HG02588 (cell line): ENCODE measurements at regions not wholly inside any gene's neighbourhood (a gene's known extent, or its start where the extent isn't known, plus 50 kb on each side); places are given as distances from the start of the nearest gene placed in this dataset.
"Not testable (repeated sequence)": the region's sequence is repeated elsewhere in the genome, so short reads cannot be mapped to it uniquely, and the experiment has no call there.

Source experiments
- ATAC-seq: cut with Tn5 transposase; IDR thresholded peaks from one replicate; pipeline ENCODE4 v1.9.1; 2021; ENCODE audit warnings: mild to moderate bottlenecking, moderate library complexity; ENCODE audit not compliant: unreplicated experiment

DNA sequence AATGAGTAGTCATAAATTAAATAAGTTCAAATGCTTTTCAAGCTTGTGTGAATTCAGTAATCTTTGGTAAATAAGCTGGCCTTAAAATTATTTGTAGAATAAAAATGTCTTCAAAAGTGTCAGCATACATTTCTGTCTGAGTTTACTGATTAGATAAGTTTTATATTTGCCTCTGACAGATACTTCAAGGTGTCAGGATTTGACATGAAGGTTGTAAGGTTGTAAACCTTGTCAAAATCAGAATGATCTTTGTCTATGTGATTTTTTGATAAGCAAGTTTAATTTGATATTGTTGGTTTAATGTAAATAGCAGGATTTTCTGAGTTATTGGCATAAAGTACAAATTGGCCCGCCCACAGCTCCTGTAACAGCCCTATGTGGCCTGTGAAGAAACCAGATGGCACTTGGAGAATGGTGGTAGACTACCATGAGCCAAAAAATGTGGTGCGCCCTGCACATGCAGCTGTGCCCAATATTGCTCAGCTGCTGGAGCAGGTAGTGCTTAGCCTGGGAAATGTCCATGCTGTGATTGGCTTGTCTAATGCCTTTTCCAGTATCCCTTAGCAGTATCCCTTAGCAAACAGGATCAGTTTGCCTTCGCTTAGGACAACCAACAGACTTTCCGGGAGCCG is 188.0 kb upstream of the SPHKAP start:
- no peak for ATAC-seq

DNA sequence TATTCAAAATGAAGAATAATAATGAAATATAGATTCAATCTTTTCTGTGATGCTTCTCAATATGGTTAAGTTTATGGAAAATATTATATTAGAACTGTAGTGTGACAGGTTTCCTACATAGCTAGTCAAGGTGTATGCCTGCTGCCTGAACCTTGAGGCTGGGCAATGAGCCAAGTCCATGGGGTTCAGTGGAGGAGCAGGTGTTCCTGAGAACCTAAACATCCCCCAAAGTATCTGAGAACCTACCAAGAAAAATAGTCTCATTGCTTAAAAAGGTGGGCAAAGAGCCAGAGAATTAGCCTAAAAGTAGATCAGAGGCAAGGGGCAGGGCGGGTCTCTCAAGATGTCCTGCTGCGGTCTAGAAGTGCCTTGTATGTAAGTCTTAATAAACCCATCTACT is 185.9 kb upstream of the SPHKAP start:
- no peak for ATAC-seq

DNA sequence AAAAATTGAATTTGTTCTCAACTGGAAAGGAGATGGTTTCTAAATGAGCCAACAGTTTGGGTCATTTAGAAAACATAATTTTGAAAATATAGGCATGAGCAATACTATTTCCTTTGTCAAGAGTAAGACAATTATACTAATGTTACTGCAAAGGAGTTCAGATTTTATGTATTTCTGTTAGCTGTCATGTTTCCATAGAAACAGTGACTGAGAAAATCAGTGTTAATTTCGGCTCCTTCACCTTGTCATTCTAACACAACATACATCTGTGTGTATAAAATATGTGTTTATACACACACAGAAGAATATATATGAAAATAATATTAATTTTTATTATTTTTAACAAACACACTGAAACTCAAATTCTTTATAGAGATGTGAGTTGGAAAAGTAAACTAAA is 178.0 kb upstream of the SPHKAP start:
- no peak for ATAC-seq

DNA sequence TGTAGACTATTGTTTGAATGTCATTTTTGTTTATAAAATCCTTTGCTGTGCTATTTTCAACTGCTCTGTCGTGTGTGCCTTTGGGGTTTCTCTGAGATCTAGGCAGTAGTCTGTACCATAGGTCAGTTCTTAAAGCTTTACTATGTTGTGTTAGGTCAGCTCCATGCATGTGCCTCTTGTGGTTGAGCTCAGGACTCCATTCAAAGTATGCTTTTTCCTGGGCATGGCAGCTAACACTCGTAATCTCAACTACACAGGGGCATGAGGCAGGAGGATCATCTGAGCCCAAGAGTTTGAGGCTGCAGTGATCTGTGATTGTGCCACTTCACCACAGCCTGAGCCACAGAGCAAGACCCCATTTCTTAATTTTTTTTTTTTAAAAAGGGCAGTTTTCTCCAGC is 174.4 kb upstream of the SPHKAP start:
- ATAC-seq, result no peak

DNA sequence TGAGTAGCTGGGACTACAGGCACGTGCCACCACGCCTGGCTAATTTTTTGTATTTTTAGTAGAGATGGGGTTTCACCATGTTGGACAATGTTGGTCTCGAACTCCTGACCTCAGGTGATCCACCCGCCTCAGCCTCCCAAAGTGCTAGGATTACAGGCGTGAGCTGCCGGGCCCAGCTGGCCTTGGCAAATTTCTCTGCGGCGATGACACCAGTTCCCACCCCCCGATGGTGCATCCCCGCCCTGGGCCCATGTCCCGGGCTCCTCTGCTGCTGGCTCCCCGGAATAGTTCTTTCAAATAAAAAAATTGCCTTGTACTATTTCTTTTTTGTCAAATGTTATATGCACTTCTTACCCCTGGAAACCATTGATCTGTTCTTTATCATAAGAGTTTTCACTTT is 171.5 kb upstream of the SPHKAP start:
- not testable (repeated sequence) for ATAC-seq

DNA sequence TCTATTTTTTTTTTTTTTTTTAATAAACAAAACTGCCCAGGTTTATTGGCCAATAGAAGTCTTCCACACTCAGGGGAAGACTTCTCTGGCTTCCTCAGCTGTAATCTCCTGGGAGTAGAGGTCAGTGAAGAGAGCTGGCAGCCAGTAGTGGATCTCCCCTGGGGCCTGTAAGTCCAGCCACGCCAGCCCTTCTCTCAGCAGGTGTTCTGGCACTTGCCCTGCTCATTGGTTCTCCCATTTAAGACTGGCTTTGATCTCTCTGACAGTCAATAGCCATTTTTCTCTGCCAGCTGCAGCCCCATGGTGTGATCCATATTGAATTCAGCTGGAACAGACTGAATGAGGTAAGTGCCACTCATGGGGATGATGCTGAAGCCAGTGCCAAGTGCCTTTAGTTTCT is 170.6 kb upstream of the SPHKAP start:
- no peak for ATAC-seq

DNA sequence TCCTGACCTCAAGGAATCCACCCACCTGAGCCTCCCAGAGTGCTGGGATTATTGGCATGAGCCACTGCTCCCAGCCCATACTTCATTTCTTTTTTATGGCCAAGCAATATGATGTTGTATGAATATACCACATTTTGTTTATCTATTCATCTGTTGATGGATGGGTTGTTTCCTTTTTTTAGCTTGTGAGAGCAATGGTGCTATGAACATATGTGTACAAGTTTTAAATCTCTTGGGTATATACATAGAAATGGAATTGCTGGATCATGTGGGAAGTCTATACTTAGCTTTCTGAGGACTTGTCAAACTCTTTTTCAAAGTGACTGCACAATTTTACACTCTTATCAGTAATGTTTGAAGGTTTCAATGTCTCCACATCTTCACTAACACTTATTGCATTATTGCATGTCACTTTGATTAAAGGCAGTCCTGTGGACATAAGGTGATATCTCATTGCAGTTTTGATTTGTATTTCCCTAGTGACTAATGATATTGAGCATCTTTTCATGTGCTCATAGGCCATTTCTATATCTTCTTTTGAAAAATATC is 167.1 kb upstream of the SPHKAP start:
- ATAC-seq, result no peak

DNA sequence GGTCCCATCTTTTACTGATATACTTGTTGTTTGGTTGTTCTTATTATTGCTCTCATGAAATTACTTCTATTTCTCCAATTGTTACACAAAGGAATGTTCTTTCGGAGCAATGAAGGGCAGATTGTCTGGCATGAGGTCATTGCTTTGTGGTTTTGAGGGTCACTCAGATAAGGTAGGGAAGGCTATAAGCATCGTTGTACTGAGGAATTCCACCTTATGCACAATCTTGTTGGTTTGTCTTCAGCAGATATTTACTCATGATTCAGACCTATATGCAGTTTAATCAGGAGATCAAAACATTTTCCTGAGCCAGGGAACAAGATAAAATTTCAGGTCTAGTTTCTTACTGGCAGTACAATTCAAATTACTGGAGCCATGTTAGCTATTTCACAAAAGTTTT is 163.0 kb upstream of the SPHKAP start:
- no peak for ATAC-seq

DNA sequence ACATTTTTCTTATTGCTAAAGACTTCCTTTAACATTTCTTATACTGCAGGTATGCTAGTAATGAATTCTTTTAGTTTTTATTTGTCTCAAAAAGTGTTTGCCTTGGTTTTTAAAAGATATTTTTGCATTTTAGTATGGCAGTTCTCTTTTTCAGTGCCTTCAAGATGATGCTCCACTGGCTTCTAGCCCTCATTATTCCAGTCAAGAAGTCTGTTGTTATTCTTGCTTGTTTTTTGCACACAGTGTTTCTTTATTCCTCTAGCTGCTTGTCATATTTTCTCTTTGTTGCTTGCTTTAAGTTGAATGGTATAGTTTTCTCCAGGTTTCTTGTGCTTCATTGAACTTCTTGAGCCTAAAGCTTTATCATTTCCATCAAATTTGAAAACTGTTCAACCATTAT is 158.0 kb upstream of the SPHKAP start:
- no peak for ATAC-seq

DNA sequence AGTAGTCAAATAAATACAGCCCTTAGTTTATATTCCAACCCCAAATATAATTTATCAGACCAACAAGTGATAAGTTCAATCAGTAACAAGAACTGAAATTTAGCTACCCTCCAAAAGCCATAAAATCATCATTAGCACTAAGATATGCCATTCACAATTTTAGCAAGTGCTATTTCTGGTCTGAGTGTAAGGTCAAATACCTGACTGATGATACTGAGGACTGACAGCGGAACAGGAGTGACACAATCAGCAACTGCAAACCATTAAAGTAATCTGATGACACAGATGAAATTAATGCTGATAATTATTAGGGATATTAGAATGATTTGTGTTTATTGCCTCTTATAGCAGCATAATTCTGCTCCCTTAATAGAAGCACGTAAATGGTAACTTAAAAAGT is 152.7 kb upstream of the SPHKAP start:
- no peak for ATAC-seq

DNA sequence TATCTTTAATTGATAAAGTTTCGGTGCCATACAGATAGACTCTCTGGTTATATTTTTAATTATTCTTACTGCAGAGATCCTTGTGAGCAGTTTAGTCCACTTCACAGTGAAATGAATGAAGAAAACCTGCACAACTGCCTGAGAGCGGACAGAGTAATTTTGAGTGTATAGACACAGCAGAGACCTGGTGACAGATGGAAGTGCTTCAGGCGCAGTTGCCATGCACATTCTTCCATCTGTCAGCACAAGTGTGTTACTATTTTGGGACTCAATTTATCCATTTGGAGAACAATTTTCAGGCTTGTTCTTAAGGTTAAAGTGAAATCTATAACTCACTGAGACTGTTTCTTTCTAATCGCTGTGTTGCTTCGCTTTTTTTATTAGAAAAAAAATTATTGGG is 147.8 kb upstream of the SPHKAP start:
- ATAC-seq, result no peak

DNA sequence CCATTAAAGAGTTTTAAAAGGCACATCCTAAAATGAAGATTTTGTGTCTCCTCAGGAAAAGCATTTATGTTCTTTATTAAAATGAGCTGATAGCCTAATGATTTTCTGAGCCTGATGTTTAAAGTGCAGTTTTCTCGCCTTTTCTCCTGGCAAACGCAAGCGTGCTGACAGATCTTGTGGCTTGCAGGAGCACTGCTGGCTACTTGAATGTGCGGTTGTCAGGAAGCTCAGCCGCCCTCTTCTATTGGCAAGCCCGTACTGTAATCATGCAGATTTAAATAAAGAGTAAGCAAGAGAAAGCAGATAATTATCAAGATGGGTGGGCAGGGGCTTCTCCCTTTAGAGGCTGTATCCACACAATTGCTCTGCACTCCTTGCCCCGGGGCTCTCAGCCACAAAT is 139.5 kb upstream of the SPHKAP start:
- no peak for ATAC-seq

DNA sequence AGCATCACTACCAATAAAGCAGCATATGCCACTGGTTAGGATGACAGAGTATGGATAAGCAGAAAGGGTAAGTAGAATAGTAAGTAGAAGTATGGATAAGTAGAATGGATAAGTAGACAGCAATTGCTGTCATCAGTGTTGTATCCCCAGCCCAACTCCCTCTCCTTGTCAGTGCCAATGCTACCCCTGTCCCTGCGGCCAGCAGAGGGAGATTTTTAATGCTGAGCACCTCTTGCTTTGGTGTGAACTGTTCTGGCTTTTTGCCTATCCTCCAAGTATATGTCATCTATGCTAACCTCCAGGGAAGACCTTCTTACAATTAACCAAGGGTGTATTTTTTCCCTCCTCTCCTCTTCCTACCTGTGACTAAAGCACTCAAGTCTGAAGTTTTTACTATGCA is 136.7 kb upstream of the SPHKAP start:
- ATAC-seq, result no peak

DNA sequence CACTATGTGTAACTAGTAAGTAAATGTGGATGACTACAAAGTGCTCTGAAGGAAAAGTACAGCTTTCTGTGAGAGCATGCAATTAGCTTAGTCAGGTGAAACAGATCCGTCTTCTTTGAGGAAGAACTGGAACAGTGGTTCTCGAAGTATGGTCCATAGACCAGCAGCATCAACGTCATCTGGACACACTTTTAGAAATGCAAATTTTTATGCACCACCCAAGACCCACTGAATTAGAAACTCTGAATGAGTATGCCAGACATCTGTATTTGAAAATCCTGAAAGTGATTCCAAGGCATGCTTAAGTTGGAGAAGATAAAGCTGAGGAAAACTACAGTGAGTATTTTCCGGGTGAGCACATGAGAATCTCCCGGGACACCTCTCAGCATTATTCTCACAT is 130.7 kb upstream of the SPHKAP start:
- ATAC-seq, result no peak

DNA sequence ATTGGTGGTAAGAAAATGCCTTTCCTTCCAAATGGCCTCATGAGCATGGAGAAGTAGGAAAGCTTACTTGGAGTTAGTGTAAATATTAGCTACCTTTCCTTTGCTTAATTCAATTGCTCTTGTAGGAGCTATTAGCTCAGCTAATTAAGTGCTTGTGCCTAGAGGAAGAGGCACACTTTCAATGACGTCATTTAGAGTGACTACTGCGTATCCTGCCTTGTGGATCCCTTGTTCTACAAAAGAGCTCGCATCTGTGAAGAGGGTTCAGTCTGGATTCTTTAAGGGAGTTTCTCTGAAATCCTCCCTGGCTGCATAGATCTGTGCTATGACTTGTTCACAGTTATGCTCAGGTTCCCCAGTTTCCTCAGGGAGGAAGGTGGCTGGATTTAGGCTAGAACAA is 122.5 kb upstream of the SPHKAP start:
- no peak for ATAC-seq

DNA sequence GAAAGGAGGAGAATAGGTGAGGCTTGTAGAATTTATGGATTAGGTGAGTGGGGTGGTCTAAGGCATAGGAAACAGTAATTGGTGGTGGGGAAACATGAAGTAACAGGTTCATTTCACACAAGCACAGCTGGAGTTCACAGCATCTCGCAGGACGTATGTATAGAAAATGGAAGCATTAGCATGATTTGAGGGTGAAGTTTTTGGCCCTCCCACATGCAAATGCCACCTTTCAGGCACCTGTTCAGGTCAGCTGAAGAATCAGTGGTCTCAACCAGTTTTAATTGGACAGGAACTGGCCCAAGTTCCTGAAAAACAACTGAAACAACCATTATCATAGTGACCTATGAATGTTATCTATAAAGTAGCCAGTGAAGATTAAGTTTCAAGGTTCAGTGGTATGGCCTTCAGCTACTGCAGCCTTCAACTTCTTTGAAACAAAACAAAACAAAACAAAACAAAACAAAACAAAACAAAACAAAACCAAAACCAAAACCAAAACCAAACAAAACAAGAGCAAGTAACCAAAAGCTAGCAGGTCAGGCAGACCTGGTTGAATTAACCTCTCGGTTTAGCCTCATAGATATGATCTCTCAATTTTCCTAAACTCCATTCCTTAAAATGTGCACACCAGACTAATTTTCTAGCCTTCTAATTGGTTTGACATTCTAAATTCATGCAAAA is 102.1 kb upstream of the SPHKAP start:
- no peak for ATAC-seq

DNA sequence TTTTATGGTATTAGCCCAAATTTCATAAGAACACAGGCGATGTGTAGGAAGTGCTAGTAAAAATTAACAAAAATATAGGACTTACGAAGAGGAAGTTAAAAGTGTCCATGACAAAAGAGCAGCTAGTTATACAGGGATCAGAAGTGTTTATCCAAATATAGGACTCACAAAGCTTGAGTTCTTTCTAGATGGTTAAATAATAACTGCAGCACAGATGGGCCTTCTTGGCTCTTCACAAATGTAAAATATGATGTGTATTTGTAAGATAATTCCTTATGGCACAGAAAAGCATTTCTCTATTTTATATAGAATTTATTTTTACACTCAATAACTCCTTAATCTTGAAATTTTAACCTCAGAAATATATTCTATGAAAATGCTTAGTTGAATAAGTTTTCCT is 100.9 kb upstream of the SPHKAP start:
- ATAC-seq, result no peak

DNA sequence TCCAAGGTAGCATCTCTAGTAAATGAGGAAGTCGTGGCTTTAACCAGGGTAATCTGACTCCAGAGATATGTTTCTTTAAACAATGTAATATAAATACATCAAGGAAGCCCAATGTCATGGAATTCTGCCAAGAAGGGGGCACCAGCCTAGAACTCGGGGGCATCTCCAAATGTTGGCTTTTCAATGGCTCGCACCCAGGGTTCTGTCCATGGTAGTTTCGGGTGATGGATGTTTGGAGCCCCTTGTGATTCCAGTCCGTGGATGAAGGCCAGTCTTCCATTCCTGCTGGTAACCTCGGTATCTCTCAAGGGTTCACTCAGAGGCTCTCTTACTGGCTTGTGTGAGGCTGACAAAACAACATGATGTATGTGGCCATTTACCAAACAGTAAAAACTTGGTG is 91.7 kb upstream of the SPHKAP start:
- no peak for ATAC-seq

DNA sequence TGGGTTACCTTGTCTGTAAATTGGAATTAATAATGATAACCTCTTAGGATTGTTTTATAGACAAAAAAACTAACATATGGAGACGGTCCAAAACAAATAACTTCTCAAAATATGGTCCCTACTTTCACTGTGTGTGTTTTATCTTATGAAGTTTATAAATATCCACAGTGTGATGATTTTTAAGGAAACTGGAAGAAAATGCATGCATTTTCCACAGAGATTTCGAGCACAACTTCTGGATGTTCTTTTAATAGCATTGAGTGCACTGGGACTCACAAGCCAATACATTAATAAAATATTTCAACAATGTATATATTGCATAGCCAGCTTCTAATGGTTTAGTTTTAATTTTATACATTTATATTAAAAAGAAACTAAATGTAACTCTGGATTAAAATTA is 87.9 kb upstream of the SPHKAP start:
- ATAC-seq, result no peak

DNA sequence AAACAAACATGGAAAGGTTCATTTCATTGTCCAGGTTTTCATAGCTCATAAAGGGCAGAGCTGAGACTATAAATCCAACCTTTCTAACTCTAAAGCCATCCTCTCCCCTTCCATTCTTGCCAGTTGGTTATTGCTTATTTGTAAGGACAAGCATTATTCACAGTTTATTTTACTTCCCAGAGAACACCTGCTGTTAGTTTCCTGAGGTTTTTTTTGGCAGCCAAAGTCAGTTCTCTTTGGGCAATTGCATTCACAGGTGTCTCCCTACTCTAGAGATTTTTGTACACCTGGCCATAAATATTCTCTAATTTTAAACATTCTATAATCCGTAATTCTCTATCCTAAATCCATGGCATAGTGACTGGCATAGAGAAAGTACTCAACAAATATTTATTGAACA is 87.3 kb upstream of the SPHKAP start:
- no peak for ATAC-seq

DNA sequence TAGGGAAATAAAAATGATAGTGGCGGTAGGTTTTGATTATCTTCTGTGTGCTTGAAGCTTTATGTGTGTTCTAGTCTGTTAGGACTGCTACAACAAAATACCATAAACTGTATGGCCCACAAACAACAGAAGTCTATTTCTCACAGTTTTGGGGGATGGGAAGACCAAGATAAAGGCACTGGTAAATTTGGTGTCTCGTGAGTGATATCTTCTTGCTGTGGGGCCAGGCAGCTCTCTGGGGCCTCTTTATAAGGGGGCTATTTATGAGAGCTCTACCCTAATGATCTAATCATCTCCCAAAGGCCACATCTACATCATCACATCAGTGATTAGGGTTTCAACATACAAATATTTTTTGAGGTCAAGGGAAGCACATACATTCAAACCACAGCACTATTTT is 86.8 kb upstream of the SPHKAP start:
- no peak for ATAC-seq

DNA sequence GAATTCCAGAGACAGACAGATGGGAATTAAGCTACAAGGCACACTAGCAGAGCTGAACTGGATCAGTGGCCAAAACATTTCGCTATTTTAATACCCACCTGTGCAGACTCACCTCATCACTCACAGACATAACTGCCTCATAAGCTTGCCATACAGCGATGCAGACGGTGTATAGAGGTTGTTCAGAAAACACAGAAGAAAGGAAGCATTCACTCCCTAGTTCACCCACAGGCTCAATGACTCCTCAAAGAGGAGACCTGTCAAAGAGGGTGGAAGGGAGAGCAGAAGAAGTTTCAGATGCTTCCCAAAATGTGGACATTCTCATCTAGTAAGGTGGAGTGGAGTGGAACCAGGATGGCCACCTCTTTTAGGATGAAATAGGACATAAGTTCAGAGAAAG is 81.7 kb upstream of the SPHKAP start:
- ATAC-seq, result no peak

DNA sequence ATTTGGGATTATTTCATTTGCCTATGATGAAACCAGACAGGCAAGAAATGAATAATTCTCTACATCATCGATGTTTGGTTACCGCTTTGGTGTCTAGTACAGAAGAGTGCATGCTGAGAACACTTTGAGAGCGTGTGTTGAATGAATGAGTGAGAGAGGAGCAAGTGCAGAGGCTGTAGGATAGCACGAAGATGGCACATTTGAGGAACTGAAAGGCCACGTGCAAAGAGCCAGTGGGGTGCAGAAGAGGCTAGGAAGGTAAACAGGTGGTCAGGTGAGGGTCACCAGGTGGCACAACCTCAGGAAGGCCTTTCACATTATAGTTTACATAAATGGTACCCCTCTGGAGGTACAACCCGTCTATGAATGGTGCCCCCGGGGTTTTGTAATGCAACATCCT is 80.1 kb upstream of the SPHKAP start:
- ATAC-seq, result no peak
